Mammary epithelial cell (primary cell): ENCODE measurements at regions not wholly inside any gene's neighbourhood (a gene's known extent, or its start where the extent isn't known, plus 50 kb on each side); places are given as distances from the start of the nearest gene placed in this dataset.
"Not testable (repeated sequence)": the region's sequence is repeated elsewhere in the genome, so short reads cannot be mapped to it uniquely, and the experiment has no call there.

Experiments
- EZH2 ChIP-seq: IDR thresholded peaks from 2 replicates; pipeline ENCODE4 v1.6.1; 2012; ENCODE audit warnings: low read length, inconsistent platforms, borderline replicate concordance
- TF ChIP-seq, protein P1 (sequence below), 2 donors: IDR thresholded peaks in 1 of 2; conservative IDR thresholded peaks in 1 of 2; 2 replicates each; pipeline ENCODE4 v1.5.1; 2011 to 2012; ENCODE audit warnings: inconsistent platforms in 2 of 2, low read length in 2 of 2, mild to moderate bottlenecking in 2 of 2, control low read depth in 1 of 2, low read depth in 1 of 2; ENCODE audit not compliant: insufficient read depth in 1 of 2; ENCODE audit errors: extremely low read depth in 1 of 2

DNA sequence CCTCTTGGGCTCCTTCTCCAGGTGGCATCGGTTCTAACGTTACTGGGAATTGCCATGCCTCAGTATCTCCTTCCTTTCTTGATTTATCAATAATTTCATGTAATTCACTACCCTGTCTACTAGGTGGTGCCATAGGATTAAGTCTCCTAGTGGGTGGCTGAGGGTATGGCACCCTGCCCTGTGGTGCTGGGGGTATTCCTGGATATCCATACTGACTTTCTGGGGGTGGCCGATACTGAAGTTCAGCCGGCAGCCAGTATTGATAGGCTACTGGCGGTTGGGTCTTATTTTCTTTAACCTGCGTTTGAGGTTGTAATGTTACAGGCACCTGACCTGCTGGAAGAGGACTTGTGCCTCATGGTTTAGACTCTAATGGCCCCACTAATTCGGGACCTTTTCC lies 699.4 kb upstream of the CDH6 start:
- TF ChIP-seq, protein P1, sequence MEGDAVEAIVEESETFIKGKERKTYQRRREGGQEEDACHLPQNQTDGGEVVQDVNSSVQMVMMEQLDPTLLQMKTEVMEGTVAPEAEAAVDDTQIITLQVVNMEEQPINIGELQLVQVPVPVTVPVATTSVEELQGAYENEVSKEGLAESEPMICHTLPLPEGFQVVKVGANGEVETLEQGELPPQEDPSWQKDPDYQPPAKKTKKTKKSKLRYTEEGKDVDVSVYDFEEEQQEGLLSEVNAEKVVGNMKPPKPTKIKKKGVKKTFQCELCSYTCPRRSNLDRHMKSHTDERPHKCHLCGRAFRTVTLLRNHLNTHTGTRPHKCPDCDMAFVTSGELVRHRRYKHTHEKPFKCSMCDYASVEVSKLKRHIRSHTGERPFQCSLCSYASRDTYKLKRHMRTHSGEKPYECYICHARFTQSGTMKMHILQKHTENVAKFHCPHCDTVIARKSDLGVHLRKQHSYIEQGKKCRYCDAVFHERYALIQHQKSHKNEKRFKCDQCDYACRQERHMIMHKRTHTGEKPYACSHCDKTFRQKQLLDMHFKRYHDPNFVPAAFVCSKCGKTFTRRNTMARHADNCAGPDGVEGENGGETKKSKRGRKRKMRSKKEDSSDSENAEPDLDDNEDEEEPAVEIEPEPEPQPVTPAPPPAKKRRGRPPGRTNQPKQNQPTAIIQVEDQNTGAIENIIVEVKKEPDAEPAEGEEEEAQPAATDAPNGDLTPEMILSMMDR (conservative IDR thresholded peaks at IDR 0.05 in 1 of 2, IDR thresholded peaks at IDR 0.05 in 1 of 2; ENCODE audit: extremely low read depth in 1 of 2, insufficient read depth in 1 of 2, low read depth in 1 of 2, low read length in 2 of 2), result peak in 1 of 2 donors; percentile 15
- not testable (repeated sequence) for TF ChIP-seq EZH2
